ENCODE measurements at regions not wholly inside any gene's neighbourhood (a gene's known extent, or its start where the extent isn't known, plus 50 kb on each side); places are given as distances from the start of the nearest gene placed in this dataset.

DNA sequence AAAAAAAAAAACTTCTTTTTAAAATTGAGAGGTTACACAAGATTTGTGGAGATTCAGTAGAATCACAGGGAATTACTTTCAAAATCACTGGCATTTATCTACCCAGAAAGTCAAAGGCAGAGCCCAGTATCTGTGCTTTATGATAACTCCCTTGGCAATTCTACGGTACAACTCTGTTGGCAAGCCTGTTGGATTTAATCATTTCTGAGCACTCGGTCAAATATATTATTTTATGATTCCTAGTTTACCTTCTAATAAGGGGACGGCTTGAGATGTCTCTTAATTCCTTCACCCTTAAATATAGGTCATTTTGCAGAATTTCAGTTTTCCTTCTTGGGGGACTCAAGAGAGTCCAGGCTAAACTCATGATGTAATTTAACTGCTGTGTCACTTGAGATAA, 987.6 kb downstream of the EFNB2 start:
- TF ChIP-seq, protein P1, sequence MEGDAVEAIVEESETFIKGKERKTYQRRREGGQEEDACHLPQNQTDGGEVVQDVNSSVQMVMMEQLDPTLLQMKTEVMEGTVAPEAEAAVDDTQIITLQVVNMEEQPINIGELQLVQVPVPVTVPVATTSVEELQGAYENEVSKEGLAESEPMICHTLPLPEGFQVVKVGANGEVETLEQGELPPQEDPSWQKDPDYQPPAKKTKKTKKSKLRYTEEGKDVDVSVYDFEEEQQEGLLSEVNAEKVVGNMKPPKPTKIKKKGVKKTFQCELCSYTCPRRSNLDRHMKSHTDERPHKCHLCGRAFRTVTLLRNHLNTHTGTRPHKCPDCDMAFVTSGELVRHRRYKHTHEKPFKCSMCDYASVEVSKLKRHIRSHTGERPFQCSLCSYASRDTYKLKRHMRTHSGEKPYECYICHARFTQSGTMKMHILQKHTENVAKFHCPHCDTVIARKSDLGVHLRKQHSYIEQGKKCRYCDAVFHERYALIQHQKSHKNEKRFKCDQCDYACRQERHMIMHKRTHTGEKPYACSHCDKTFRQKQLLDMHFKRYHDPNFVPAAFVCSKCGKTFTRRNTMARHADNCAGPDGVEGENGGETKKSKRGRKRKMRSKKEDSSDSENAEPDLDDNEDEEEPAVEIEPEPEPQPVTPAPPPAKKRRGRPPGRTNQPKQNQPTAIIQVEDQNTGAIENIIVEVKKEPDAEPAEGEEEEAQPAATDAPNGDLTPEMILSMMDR (IDR thresholded peaks at IDR 0.05; ENCODE audit: low read depth, low read length): no peak
- TF ChIP-seq EZH2phosphoT487 (IDR thresholded peaks at IDR 0.05; ENCODE audit: low read depth): no peak

All from OCI-LY3 (cell line).